ENCODE measurements at regions not wholly inside any gene's neighbourhood (a gene's known extent, or its start where the extent isn't known, plus 50 kb on each side); places are given as distances from the start of the nearest gene placed in this dataset.

DNA sequence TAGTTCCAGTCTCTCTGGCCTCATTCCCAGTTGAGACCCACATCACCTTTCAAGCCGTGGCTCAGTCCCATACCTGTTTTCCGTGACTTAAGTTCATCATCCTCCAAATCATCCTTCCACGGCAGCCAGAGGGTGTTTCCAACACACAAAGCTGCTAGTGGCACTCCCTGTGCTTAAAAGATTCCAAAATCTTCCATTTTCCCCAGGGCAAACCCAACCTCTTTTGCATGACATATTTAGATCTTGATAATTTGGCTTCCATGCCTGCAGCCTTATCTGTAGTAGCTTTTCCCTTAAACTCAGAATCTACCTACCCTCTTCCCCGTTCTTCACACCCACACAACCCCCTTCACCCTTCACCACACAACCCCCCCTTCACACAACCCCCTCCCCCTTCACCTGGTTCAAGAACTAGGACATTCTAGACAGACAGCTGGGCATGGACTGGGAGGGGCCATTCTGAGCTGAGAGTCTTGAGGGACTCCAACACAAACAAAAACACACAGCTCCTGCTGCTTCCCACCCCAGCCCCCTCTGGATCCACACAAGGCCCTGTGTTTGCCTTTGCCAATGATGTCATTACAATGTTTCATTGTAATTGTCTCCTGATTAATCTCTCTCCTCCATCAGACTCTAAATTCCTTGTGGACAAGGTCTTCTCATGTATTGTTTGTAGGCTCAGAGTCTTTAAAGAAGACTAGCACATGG, 268.2 kb downstream of the SH3GL2 start:
- peaks cover 35% of the 10 kb centered on the region for H3K9me3 Mint-ChIP-seq
- H3K27ac Mint-ChIP-seq: no peak overlapping the region
- H3K36me3 Mint-ChIP-seq (ENCODE audit: low read depth): no peaks in the 10 kb centered on the region
- H3K27me3 Mint-ChIP-seq: no peaks in the 10 kb centered on the region
- H3K4me3 Mint-ChIP-seq: no peak overlapping the region
- intact Hi-C loops (cut with micrococcal nuclease): no loop called here
- no peaks in the 10 kb centered on the region for H3K4me1 Mint-ChIP-seq (ENCODE audit: low read depth)

GRCh38 chr9:17847908-17848307, 269.0 kb downstream of the SH3GL2 start:
- H3K27me3 Mint-ChIP-seq: no peaks in the 10 kb centered on the region
- peaks cover 35% of the 10 kb centered on the region for H3K9me3 Mint-ChIP-seq
- H3K4me1 Mint-ChIP-seq (ENCODE audit: low read depth): no peaks in the 10 kb centered on the region
- H3K27ac Mint-ChIP-seq: no peak overlapping the region
- H3K4me3 Mint-ChIP-seq: no peak overlapping the region
- H3K36me3 Mint-ChIP-seq (ENCODE audit: low read depth): no peaks in the 10 kb centered on the region
- intact Hi-C loops (cut with micrococcal nuclease): no loop called here

GRCh38 chr9:17852108-17852507, 273.2 kb downstream of the SH3GL2 start:
- Mint-ChIP-seq H3K9me3 (peaks cover 2% of the 10 kb centered on the region), H3K4me1 (ENCODE audit: low read depth) (no peaks in the 10 kb centered on the region), H3K4me3 (no peak overlapping the region), H3K36me3 (ENCODE audit: low read depth) (no peaks in the 10 kb centered on the region), H3K27ac (no peak overlapping the region), H3K27me3 (no peaks in the 10 kb centered on the region)
- intact Hi-C loops (cut with micrococcal nuclease): no loop called here

GRCh38 chr9:17854487-17854886, 275.6 kb downstream of the SH3GL2 start:
- no peak overlapping the region for H3K27ac Mint-ChIP-seq
- H3K9me3 Mint-ChIP-seq: no peaks in the 10 kb centered on the region
- intact Hi-C loops (cut with micrococcal nuclease): no loop called here
- H3K4me3 Mint-ChIP-seq: no peak overlapping the region
- H3K27me3 Mint-ChIP-seq: no peaks in the 10 kb centered on the region
- H3K36me3 Mint-ChIP-seq (ENCODE audit: low read depth): no peaks in the 10 kb centered on the region
- no peaks in the 10 kb centered on the region for H3K4me1 Mint-ChIP-seq (ENCODE audit: low read depth)

DNA sequence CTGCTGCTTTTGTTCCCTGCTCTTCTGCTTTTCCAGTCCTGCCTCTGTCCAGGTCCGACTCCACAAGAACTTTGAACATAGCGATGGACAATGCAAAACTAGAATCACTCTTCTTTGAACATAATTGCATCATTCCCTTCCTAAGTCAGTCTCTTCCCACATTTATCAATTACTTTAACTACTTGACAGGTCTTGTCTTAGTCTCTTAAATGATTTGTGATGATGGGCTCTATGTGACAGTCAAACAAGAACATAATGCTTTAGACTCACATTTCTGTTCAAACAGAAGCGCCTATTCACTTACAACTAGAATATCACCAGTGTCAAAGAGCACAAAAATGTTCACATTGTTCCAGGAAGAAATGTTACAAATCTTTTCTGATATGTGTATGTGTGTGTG, 278.1 kb downstream of the SH3GL2 start:
- Mint-ChIP-seq H3K4me1 (ENCODE audit: low read depth) (no peaks in the 10 kb centered on the region), H3K4me3 (no peak overlapping the region), H3K9me3 (no peaks in the 10 kb centered on the region), H3K27ac (no peak overlapping the region), H3K36me3 (ENCODE audit: low read depth) (no peaks in the 10 kb centered on the region), H3K27me3 (no peaks in the 10 kb centered on the region)
- intact Hi-C loops (cut with micrococcal nuclease): no loop called here

DNA sequence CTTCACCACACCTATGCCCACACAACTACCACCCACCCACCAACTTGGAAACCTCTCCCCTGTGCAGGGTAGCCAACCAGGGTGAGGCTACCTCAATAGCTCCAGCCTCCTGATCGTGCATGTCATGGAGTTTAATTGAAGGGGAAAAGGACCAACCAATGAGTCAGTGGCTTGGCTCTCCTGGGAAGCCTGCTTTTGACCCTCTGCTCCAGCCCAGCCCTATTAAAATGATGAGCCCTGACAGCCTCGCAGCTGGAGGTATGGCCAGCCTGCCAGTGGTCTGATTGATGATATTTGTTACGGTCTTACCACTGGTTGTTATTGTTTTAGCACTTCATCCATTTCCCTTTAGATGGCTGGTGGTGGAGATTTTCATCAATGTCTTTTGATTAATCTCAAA, 280.4 kb downstream of the SH3GL2 start:
- intact Hi-C loops (cut with micrococcal nuclease): no loop called here
- Mint-ChIP-seq H3K4me3 (no peak overlapping the region), H3K36me3 (ENCODE audit: low read depth) (no peaks in the 10 kb centered on the region), H3K4me1 (ENCODE audit: low read depth) (no peaks in the 10 kb centered on the region), H3K9me3 (no peaks in the 10 kb centered on the region), H3K27me3 (no peaks in the 10 kb centered on the region), H3K27ac (no peak overlapping the region)

DNA sequence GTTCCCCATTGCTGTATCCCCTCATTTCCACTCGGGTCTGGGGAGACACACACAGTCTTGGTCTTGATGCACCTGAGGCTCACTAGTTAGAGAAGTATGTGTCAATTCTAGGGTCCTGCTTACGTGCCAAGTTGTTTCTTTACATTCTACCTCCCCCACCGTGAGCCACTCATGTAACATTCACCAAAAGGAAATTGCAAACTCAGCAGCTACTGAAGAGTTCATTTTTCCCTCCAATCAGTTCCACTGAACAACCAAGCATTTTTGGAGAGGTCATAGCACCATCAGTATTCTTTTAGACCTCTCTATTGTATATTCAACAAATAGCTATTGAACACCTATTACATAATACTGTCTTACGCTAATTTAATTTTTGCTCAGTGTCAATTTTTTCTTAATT, 281.1 kb downstream of the SH3GL2 start:
- no peaks in the 10 kb centered on the region for H3K27me3 Mint-ChIP-seq
- no peaks in the 10 kb centered on the region for H3K4me1 Mint-ChIP-seq (ENCODE audit: low read depth)
- no peaks in the 10 kb centered on the region for H3K36me3 Mint-ChIP-seq (ENCODE audit: low read depth)
- intact Hi-C loops (cut with micrococcal nuclease): no loop called here
- no peak overlapping the region for H3K27ac Mint-ChIP-seq
- no peak overlapping the region for H3K4me3 Mint-ChIP-seq
- H3K9me3 Mint-ChIP-seq: no peaks in the 10 kb centered on the region

GRCh38 chr9:17862101-17862500, 283.2 kb downstream of the SH3GL2 start:
- intact Hi-C loops (cut with micrococcal nuclease): no loop called here
- no peak overlapping the region for H3K4me3 Mint-ChIP-seq
- no peaks in the 10 kb centered on the region for H3K4me1 Mint-ChIP-seq (ENCODE audit: low read depth)
- H3K27me3 Mint-ChIP-seq: no peaks in the 10 kb centered on the region
- H3K9me3 Mint-ChIP-seq: no peaks in the 10 kb centered on the region
- H3K27ac Mint-ChIP-seq: no peak overlapping the region
- no peaks in the 10 kb centered on the region for H3K36me3 Mint-ChIP-seq (ENCODE audit: low read depth)

- Mint-ChIP-seq H3K27ac (no peak overlapping the region), H3K27me3 (no peaks in the 10 kb centered on the region), H3K4me1 (ENCODE audit: low read depth) (no peaks in the 10 kb centered on the region), H3K36me3 (ENCODE audit: low read depth) (no peaks in the 10 kb centered on the region), H3K4me3 (no peak overlapping the region), H3K9me3 (no peaks in the 10 kb centered on the region)
- intact Hi-C loops (cut with micrococcal nuclease): no loop called here
These were observed 283.8 kb downstream of the SH3GL2 start for GRCh38 chr9:17862629-17863028.

GRCh38 chr9:17863213-17863883, 284.5 kb downstream of the SH3GL2 start:
- intact Hi-C loops (cut with micrococcal nuclease): no loop called here
- Mint-ChIP-seq H3K36me3 (ENCODE audit: low read depth) (no peaks in the 10 kb centered on the region), H3K9me3 (no peaks in the 10 kb centered on the region), H3K27me3 (no peaks in the 10 kb centered on the region), H3K4me3 (no peak overlapping the region), H3K27ac (no peak overlapping the region), H3K4me1 (ENCODE audit: low read depth) (no peaks in the 10 kb centered on the region)

- no peak overlapping the region for H3K27ac Mint-ChIP-seq
- intact Hi-C loops (cut with micrococcal nuclease): no loop called here
These were observed 285.1 kb downstream of the SH3GL2 start for GRCh38 chr9:17863924-17864323.

DNA sequence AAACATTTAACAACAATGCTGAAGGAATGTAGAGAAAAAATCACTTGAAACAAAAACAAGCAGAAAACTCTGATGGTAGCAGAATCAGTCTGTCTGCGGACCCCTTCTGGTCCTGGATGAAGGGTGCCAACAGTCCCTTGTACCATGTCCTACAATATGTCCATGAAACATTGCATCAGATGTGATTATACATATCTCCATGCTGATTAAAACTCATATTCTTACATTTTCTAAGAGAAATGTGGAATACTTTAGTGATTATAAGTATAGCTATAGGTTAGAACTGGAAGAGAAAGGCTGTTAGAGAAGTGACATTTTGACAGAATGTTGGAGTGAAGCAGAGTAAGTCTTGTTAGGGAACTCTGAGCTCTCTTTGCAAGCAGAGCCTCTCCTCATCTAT, 286.1 kb downstream of the SH3GL2 start:
- Mint-ChIP-seq H3K4me3 (no peak overlapping the region), H3K27ac (no peak overlapping the region), H3K27me3 (no peaks in the 10 kb centered on the region), H3K36me3 (ENCODE audit: low read depth) (no peaks in the 10 kb centered on the region), H3K9me3 (no peaks in the 10 kb centered on the region), H3K4me1 (ENCODE audit: low read depth) (no peaks in the 10 kb centered on the region)
- intact Hi-C loops (cut with micrococcal nuclease): no loop called here

More at GRCh38 chr9:17863924-17864323, 285.1 kb downstream of the SH3GL2 start:
- Mint-ChIP-seq H3K27me3 (no peaks in the 10 kb centered on the region), H3K4me3 (no peak overlapping the region), H3K4me1 (ENCODE audit: low read depth) (no peaks in the 10 kb centered on the region), H3K36me3 (ENCODE audit: low read depth) (no peaks in the 10 kb centered on the region), H3K9me3 (no peaks in the 10 kb centered on the region)

DNA sequence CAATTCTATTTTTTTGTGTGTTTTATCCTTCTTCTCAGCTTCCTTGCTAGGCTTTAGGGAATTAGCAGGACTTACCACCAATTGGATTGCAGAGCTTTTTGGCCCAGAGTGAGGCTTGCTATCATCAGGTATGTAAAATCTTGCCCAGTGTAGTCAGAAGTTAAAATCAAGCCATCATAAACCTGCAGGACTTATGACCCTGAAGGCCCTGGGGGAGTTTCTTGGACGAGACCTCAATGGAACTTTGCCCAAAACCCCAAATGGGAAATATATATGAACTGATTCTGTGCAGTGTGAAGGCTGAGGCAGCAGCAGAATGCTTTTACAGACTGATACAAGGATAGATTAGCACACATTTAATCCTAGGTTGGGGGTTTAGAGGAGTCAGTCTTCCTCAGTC, 287.0 kb downstream of the SH3GL2 start:
- H3K4me1 Mint-ChIP-seq (ENCODE audit: low read depth): no peaks in the 10 kb centered on the region
- H3K36me3 Mint-ChIP-seq (ENCODE audit: low read depth): no peaks in the 10 kb centered on the region
- no peaks in the 10 kb centered on the region for H3K27me3 Mint-ChIP-seq
- intact Hi-C loops (cut with micrococcal nuclease): no loop called here
- H3K27ac Mint-ChIP-seq: no peak overlapping the region
- no peaks in the 10 kb centered on the region for H3K9me3 Mint-ChIP-seq
- no peak overlapping the region for H3K4me3 Mint-ChIP-seq

DNA sequence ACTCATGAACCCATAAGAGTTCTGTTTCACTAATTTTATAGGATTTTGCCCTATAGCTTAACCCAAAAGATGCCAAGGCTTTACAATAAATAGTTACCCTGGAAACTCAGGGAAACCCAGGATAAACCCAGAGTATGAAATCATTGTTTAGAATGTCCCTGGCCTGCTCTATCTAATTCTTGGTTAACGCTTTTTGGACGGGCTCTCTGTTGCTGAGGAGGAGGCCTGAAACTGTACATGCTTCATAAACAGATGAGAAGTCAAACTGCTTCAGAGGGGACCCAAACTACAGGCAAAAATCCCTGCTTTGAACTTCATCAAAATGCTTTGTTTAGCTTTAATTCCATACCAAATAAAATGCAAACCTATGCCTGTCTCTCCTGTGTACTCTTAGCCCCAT, 291.9 kb downstream of the SH3GL2 start:
- intact Hi-C loops (cut with micrococcal nuclease): loop anchor here (10.0 kb wide), 1 partner anchor 54 kb away; no protein-coding TSS in a partner anchor

More for the DNA sequence above, 291.9 kb downstream of the SH3GL2 start:
- Mint-ChIP-seq H3K9me3 (peaks cover 17% of the 10 kb centered on the region), H3K36me3 (ENCODE audit: low read depth) (no peaks in the 10 kb centered on the region), H3K27ac (no peak overlapping the region), H3K27me3 (no peaks in the 10 kb centered on the region), H3K4me1 (ENCODE audit: low read depth) (no peaks in the 10 kb centered on the region), H3K4me3 (no peak overlapping the region)
